ENCODE measurements at regions not wholly inside any gene's neighbourhood (a gene's known extent, or its start where the extent isn't known, plus 50 kb on each side); places are given as distances from the start of the nearest gene placed in this dataset.

DNA sequence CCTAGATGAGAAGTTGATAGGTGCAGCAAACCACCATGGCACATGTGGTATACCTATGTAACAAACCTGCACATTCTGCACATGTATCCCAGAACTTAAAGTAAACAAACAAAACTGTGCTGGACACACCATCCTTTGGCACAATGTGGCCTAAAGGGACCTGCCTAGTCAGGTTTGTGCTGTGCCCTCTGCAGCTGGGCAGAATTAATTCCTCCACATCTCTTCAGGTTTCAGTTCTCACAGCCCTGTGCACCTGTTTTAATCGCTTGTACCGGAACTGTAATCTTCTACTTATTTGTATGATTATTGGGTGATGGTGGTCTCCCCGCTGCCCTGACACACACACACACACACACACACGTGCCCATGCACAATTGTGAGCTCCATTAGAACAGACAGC lies 252.7 kb downstream of the ACTR3B start:
- TF ChIP-seq SNAI2 (CRISPR knock-in tag; IDR thresholded peaks at IDR 0.05) (no peak), CSDC2 (CRISPR knock-in tag; IDR thresholded peaks at IDR 0.05) (no peak), ZNF565 (CRISPR knock-in tag; conservative IDR thresholded peaks at IDR 0.05; ENCODE audit: low read depth) (no peak), ISL1 (CRISPR knock-in tag; IDR thresholded peaks at IDR 0.05) (no peak), PATZ1 (CRISPR knock-in tag; IDR thresholded peaks at IDR 0.05; ENCODE audit: borderline replicate concordance) (no peak), CREB5 (CRISPR knock-in tag; IDR thresholded peaks at IDR 0.05; ENCODE audit: low read depth) (no peak)

Measured in SK-N-SH treated with all-trans-retinoic acid at 6 μM for 48 hours (cell line).